Glomerular visceral epithelial cell (primary cell): ENCODE measurements at regions not wholly inside any gene's neighbourhood (a gene's known extent, or its start where the extent isn't known, plus 50 kb on each side); places are given as distances from the start of the nearest gene placed in this dataset.
"Not testable (repeated sequence)": the region's sequence is repeated elsewhere in the genome, so short reads cannot be mapped to it uniquely, and the experiment has no call there.

Experiments used
- DNase-seq: peaks from one replicate; pipeline ENCODE4 v3.0.0-alpha.2; 2016; ENCODE audit errors: extremely low spot score

DNA sequence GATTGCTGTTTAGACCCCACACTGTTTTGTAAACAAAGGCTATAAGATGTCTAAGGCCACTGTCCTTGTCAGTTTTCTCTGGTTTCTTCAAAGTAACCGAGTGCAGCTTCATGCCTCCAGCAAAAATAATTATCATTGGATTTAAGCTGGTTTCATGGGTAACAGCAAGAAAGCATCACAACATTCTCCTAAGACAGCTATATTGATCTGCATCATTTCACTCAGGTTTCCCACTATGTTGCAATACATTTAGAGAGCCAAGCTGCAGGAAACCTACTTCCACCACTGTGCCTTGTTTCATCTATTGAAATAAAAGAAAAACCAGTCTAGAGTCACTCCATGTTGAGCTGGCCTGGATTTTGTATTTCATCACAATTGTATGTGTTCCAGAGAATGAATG is 351.4 kb downstream of the OXSM start:
- no peak for DNase-seq

DNA sequence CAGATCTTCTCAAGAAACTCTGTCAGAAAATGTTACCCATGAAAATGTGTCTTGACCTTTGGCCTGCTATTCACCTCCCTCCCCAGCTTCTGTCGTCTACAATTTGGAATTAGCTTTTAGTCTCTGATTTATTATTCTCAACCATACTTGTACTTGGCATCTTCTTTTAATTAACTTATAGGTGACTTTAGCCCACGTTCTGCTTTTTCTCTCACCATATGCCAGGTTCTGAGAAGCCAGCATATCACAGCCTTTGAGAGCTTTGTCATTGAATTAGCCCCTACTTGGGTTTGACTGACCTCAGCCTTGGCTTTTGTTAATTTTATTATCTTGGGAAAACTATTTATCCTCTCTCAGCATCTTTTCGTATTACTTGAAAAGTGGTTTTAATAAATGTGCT is 355.9 kb downstream of the OXSM start:
- no peak for DNase-seq

DNA sequence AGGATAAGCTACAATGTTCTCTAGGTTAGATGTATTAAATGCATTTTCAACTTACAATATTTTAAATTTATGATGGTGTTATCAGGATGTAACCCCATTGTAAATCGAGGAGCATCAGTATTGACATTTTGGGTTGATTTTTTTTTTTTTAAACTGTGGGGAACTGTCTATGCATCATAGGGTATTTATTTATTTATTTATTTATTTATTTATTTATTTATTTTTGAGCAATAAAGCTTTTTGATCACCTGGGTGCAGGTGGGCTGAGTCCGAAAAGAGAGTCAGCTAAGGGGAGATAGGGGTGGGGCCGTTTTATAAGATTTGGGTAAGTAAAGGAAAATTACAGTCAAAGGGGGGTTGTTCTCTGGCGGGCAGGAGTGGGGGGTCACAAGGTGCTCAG is 367.5 kb downstream of the OXSM start:
- DNase-seq: not testable (repeated sequence)

DNA sequence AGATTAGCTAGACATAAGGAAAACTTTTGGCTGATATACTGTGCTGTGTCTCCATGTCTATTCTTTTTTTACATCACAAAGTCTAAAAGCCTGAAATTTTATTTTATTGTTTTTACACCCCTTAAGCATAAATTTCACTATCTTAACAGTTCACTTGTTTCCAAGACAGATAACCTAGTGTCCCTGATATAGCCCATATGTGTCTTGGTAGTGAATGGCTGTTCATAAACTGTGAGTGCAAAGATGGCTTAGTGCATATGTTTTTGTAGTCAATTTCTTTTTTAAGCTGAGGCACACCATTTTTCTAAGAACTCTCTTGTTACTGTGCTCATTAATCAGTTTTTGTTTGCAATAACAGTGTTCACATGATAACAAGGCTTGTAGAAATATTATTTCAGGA is 381.1 kb downstream of the OXSM start:
- no peak for DNase-seq

DNA sequence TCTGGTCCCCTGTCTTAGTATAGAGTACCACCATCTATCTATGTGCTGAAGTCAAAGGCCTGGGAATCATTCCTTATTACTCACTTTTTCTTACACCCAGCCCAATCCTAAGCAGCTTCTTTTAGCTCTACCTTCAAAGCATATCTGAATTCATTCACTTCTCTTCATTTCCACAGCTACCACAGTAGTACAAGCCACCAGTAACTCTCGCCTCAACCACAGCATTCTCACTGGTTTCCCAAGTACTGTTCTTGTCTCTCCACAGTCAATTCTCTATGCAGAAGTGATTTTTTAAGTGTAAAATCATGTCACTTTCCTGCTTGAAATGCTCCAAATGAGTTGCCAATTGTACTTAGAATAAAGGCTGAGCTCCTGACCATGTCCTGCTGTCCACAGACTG is 401.7 kb downstream of the OXSM start:
- no peak for DNase-seq

DNA sequence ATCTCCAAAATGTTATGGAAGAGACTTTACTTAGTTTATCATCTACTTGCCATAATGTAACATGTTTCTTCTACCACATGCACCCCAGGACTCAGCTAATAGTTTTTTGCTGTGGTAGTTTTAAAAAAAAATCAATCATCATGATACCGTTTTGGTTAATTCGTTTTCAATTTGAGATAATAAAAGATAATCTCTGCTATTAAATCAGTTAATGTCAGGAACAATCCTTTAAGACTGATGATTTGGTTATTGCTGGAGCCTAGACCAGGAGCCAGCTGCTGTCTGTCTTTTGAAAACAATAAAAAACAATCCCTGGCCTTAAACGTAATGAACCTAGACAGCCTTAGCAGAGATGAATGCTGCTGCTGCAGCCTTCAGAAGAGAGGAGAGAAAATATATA is 403.7 kb downstream of the OXSM start:
- DNase-seq: no peak

DNA sequence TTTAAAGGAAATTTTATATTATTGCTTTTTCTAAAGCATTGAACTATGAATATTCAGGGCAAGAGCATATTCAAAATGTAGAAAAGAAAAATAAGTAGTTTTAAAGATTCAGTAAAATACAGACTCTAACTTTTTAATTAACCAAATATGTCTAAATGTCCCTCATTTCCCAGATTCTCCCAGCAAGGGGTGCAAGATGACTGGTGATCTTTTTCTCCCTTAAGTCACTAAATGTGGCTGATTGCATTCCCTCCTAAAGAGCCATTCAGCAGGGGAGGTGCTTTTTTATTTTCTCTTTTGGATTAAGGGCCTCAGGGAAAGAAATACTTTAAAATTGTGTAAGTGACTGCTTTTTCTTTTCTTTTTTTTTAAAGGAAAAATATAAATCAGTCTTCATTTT is 406.9 kb downstream of the OXSM start:
- DNase-seq: no peak

DNA sequence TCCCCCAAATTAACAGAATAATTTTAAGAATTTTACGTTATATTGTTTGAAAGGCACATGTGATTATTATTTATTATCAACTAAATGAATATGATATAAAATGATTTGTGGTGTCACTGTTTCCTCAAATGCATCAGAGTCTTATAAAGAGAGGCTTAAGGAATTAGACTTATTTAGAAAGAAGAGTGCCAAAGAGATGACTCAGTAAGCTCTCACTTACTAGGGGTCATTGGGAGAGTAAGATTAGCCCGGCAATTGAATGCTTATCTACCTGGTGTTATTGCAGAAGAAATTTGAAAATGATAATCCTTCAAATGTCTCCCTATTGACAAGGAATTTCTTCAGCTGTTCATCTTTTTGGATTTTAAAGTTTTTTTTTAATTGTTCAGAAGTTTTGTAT is 408.7 kb downstream of the OXSM start:
- DNase-seq: no peak

DNA sequence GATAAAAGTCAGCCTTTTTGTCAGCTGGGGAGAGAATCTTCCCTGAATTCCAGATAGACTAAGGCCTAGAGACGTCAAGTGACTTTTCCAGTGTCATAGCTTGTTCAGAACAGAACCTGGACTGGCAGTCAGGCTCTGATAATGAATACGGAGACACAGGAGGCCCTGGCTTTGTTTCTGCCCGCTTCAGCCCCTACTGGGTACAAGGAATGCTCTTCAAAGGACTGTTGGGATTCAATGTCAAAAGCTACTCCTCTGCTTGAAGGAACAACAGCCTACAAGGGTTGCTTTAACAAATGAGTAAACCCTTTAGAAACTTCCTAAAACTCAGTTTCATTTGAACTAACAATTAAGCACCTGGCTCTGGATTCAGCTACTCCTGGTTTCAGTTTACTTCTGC is 412.3 kb downstream of the OXSM start:
- DNase-seq: no peak

DNA sequence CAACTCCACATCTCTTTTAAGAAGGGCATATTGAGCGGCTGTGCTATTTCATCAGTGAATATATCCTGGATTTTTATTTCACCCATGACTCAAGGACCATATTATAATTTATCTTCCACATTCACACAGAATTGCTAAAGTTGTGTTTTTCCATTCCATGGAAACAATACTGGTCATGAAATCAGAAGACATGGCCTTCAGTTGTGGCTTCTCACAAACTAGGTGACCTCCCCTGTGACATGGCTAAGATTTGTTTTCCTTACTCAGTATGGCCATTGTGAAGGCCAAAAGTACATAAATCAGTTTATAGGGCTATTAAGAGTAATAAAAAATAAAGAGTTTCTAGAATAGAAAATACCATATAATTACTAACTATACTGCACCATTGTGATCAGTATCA is 415.6 kb downstream of the OXSM start:
- no peak for DNase-seq

DNA sequence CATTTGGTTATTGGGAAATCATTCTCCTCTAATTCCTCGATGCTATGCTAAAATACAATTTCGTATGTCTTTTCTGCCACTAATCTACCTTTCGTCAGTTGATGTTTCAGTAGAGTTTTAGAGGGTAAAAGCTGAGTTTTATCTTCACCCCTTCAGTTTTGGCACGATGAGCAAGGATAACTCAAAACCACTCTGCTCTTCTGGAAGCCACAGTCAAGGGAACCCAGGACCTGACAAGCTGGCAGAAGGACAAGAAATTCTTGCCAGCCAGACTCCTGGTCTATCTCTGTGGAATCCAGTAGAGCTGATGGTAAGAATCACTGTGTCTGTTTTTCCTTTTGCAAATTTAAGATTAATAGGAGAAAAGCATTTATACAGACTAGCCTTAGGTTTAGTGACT is 414.4 kb upstream of the LRRC3B start:
- no peak for DNase-seq

DNA sequence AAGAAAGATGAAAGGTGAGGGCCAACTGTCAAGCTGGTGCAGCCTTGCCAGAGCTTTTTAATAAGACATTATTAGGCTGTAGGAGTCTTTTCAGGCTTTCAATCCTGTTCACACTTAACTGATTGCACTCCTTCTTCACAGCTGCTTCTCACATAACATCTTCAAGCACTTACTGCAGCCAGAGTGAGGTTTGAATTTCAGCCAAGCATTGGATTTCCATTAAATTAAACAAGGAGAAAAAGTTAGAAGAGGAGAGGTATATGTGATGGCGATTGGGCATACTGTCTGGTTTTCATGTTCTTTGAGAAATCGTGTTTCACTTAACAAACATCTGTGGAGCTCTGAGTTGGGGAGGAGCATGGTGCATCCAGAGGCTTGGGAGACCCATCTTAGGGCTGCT is 392.8 kb upstream of the LRRC3B start:
- DNase-seq: no peak

DNA sequence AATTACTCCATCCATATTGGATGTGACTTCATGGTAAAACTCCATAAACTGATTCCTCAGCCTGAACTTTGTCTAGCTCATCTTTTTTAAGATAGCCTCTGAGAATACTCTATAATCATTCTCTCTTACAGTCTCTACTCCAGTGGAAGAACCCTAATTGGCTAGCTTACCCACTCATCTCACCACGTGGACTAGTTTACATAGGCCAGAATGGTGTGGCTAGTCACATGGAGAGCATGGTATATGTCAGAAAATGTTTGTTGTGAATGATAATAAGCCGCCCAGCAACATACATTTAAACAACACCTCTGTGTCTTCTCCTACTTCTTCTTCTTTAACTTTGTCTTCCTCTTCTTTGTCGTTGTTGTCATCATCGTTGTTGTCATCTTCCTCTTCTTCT is 389.2 kb upstream of the LRRC3B start:
- DNase-seq: no peak

DNA sequence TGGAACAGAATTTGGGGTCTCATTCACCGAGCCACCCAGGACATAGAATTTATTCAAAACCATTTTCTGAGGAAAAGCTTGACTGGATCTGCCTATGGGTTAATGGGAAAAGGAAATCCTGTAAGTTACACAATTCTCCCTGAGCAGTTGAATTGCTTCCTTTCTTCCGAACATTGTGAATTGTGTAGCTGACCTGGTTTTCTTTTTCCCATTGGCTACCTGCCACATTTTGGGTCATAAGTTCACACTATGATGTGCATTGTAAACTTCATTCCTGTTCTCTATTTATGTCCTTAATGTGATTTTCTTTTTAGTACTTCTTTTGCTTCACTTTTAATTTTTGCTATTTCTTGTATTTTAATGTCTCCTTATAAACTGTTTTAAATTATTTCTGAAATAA is 386.0 kb upstream of the LRRC3B start:
- DNase-seq: no peak

DNA sequence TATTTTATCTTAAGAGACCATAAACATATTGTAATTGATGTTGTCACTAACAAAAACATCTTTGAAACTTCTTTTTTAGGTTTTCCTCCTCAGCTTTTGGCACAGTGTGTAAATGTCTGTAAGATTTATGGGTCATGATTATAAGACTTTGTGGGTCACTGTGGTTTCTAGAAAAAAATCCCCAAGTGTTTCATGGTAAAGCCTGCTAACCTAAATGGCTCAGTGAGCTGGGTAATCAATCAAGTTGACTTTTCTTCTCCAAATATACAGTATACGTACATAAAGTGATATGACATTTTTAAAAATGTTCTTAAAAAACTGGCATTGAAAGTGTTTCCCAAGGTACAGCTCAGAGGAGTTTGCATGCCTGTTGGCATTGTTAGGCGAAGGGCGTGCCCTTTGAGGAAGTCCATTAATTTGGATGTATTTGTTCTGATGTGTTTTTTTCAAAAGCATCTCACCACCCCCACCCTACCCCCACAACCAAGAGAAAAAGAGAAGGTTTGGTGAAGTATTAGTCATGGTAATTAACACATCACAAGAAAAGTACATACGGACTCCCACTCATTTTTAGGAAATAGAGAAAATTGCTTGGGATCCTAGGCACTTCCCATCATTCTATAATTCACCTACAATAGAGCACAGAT is 385.4 kb upstream of the LRRC3B start:
- DNase-seq: no peak

DNA sequence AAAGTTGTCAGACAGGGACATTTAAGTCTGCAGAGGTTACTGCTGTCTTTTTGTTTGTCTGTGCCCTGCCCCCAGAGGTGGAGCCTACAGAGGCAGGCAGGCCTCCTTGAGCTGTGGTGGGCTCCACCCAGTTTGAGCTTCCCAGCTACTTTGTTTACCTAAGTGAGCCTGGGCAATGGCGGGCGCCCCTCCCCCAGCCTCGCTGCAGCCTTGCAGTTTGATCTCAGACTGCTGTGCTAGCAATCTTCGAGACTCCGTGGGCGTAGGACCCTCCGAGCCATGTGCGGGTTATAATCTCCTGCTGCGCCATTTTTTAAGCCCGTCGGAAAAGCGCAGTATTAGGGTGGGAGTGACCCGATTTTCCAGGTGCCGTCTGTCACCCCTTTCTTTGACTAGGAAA is 378.0 kb upstream of the LRRC3B start:
- DNase-seq: not testable (repeated sequence)

DNA sequence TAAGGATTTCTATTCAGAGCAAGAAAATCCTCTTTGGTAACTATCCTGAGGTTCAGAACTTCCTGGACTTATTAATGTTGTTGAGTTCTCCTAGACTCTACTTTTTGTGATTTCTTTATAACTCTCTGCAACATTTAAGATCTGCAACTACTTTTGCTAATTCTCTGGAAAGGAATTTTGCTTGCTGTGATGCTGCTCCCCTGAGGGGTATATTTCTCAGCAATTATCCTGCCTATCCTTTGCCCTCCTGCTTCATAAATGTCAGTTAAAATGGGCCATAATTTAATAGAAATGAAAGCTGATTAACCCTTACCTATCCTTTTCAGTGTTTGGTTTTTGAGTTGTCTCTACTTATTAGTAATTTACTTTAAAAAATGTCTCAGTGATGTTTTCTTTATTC is 377.3 kb upstream of the LRRC3B start:
- no peak for DNase-seq

DNA sequence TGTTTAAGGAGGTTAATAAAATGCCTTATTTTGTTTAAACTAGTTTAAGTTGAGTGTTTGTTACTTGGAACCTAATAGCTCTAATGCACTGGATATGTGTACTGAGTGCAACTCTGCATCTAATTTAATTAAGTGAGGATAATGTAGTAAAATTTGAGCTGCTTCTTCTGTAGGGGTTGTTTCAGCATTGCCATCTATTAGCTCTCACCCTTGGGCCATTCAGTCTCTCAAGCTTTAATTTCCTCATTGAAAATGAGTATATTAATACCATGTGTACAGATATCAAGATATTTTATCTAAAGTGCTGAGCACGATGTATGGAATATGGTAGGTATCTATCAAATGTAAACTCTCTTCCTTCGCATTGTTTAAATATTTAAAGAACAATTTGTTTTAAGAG is 375.7 kb upstream of the LRRC3B start:
- DNase-seq: no peak

DNA sequence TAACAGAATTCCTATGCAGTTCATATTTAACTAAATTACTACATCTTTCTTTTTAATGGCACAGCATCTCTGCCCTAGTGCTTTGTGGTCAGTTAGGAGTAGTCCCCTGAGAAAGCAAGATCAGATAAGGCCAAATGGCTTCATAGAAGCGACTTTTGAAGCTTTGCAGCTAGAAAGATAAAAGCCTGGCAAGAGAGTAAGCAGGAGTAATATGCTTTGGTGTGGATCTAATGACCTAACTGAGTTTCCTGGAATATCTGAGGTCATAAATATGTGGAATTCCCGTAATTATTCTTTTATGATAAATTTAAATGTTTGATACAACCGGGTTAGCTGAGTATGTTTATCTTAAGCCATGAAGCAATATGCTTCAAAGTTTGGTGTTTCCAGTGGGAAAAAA is 374.9 kb upstream of the LRRC3B start:
- DNase-seq: no peak

DNA sequence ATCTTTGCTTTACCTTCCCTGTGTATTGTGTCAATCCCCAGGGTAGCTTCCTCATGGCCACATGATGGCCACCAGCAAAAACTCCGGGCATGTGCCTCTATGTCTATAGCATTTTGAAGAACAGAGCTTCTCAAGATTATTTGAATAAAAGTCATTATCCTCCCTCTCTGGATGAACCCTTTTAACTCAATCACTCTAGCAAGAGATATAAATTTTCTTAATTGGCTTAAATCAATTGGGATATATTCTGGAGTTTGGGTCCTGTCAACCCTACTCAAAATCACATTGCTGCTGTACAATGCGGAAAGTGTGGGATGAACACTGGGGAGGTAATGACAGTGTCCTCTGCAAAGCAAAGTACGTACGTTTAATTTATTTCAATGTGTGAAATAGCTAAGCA is 370.6 kb upstream of the LRRC3B start:
- DNase-seq: no peak

DNA sequence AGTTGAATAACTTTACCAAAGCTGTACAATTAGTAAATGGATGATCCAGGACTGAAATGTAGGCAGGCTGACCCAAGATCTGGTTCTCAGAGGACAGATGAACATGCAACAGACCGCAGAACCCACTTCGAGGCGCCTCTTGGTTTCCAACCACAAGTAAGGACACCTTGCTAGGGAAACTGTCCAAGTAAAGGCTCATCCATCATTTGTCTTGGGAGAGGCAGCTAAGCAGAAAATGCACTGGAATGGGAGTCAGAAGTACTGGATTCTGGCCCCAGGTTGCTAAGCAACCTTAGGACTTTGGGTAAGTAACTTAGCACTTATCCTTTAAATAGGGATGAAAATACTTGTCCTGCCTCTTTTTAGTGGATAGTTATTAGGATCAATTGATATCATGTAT is 366.3 kb upstream of the LRRC3B start:
- no peak for DNase-seq

DNA sequence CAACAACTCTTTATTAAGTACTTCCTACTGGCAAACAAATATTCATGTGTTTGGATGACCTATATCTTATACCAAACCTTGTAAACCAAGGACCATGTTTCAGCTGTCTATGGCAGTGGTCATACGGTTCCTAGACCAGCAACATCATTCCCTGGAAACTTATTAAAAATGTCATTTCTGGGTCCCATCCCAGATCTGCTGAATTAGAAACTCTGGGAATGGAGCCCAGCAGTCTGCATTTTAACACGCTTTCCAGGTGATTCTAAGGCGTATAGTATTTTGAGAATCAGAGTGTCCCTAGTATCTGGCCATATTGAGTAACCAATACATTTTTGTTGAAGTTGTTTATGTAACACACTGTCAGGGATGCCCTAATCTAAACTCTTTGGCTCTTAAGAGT is 363.4 kb upstream of the LRRC3B start:
- DNase-seq: no peak

DNA sequence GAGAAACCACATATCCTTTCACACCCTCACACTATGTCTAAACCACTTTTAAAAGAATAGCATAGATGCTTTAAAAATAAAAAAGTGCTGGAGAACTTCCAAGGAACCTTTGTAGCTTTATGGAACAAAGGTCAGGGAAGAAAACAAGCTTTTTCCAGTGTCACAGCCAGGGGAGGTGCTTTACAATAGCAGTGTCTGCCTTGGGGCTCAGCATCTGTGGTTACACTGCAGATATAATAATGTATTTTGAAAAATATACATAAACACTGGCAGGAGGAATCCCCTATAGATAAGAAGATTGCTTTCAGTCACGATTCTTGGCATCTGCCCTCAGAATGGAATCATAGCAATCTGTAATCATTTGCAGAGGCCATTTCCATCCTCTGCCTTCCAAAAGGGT is 362.4 kb upstream of the LRRC3B start:
- DNase-seq: no peak

DNA sequence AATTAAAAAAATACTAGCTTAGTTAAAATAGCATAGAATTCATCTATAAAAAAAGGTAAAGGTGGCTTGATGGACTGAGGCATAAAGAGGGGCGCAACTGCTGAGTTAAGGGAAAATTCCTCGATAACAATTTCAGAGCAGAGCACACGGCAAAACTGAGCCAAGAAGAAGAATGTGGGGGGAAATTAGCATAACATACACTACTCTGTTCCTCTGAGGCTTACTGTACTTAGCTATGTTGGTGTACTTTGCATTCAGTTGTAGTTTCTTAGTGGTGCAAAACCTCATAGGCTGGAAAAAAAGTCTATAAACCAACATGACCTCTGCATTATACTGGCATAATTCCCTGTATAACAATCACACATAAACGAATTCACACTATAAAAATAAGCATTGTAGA is 357.9 kb upstream of the LRRC3B start:
- no peak for DNase-seq

DNA sequence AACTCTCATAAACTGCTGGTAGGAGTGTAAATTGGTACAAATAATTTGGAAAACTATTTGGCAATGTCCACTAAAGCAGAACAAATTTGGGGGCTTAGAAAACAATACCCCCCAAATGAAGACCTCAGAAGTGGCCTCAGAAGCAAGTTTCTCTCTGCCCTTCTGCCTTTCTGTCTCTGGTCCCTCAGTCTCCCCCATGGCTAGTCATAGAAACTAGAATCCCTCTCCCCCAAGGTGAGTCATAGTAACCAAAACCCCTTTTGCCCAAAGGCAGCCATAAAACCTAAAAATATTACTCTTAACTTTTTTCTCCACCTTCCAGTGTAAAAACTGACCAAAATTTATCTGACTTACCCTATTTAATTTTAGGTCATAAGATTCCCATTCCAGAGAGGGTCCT is 350.7 kb upstream of the LRRC3B start:
- no peak for DNase-seq
